Testis (tissue), 2 donors: ENCODE measurements at regions not wholly inside any gene's neighbourhood (a gene's known extent, or its start where the extent isn't known, plus 50 kb on each side); places are given as distances from the start of the nearest gene placed in this dataset.

Experiments used
- DNase-seq: peaks from one replicate; pipeline ENCODE4 v3.0.0-alpha.2; 2019
- H3K27ac ChIP-seq, 2 donors: fragments of 200-600 bp; sonication (generic); one replicate each; pipeline ENCODE4 v1.5.1; 2019
- H3K27me3 ChIP-seq: fragments of 200-600 bp; sonication (generic); one replicate; pipeline ENCODE4 v1.5.1; 2019
- H3K36me3 ChIP-seq: fragments of 200-600 bp; sonication (generic); one replicate; pipeline ENCODE4 v1.5.1; 2017; ENCODE audit warnings: low read depth; ENCODE audit errors: missing control alignments
- H3K4me1 ChIP-seq: fragments of 200-600 bp; sonication (generic); one replicate; pipeline ENCODE4 v1.5.1; 2019
- H3K4me3 ChIP-seq, 2 donors: fragments of 200-600 bp; sonication (generic); one replicate each; pipeline ENCODE4 v1.5.1; 2017 to 2019
- H3K9me3 ChIP-seq: fragments of 200-600 bp; sonication (generic); one replicate; pipeline ENCODE4 v1.5.1; 2017
- CTCF ChIP-seq, 3 experiments: fragments of 450-650 bp in 2 of 3; fragments of 200-600 bp in 1 of 3; sonication (generic) in 1 of 3; IDR thresholded peaks; one replicate each; pipeline ENCODE4 v1.5.1; 2016 to 2019; ENCODE audit warnings: antibody characterized with exemption in 3 of 3, mild to moderate bottlenecking in 2 of 3, moderate library complexity in 1 of 3
- POLR2A ChIP-seq: fragments of 450-650 bp; IDR thresholded peaks from one replicate; pipeline ENCODE4 v1.6.1; 2017; ENCODE audit warnings: antibody characterized with exemption, mild to moderate bottlenecking, moderate library complexity
- WGBS, 2 donors: methylation state at CpG; one replicate each; pipeline ENCODE4 v1.1.5; 2018; 5-methylcytosine and 5-hydroxymethylcytosine counted together
- intact Hi-C: fragments of 100-400 bp; cut with DNase I; formaldehyde crosslinking; loops from one replicate; pipeline ENCODE4 v1.15.1; 2023; ENCODE audit warnings: low total_unique reads

GRCh38 chr15:95609096-95609495 lies 721.4 kb upstream of the NR2F2 start:
- no peak overlapping the region for H3K27ac ChIP-seq
- H3K27me3 ChIP-seq: no peaks in the 10 kb centered on the region
- intact Hi-C loops: no loop called here
- no peaks in the 10 kb centered on the region for H3K4me1 ChIP-seq
- DNase-seq: no peak
- no peak overlapping the region for H3K4me3 ChIP-seq
- TF ChIP-seq POLR2A (no peak), CTCF (IDR thresholded peaks at IDR 0.05) (no peak)
- H3K36me3 ChIP-seq: no peaks in the 10 kb centered on the region
- no peaks in the 10 kb centered on the region for H3K9me3 ChIP-seq
- whole genome bisulfite sequencing, 2 donors: 78 to 87% methylated on average over 3 of the region's 3 CpGs

GRCh38 chr15:95610945-95611344 lies 719.6 kb upstream of the NR2F2 start:
- H3K9me3 ChIP-seq: no peaks in the 10 kb centered on the region
- WGBS, 2 donors: 81 to 83% methylated on average over 2 of the region's 2 CpGs
- H3K36me3 ChIP-seq: no peaks in the 10 kb centered on the region
- H3K4me1 ChIP-seq: no peaks in the 10 kb centered on the region
- DNase-seq: no peak
- H3K4me3 ChIP-seq: no peak overlapping the region
- TF ChIP-seq CTCF (IDR thresholded peaks at IDR 0.05) (no peak), POLR2A (no peak)
- intact Hi-C loops: no loop called here
- H3K27ac ChIP-seq: no peak overlapping the region
- H3K27me3 ChIP-seq: no peaks in the 10 kb centered on the region

- TF ChIP-seq POLR2A (no peak), CTCF (IDR thresholded peaks at IDR 0.05) (no peak)
- no peaks in the 10 kb centered on the region for H3K36me3 ChIP-seq
- no peaks in the 10 kb centered on the region for H3K4me1 ChIP-seq
- no peak overlapping the region for H3K4me3 ChIP-seq
- no peak for DNase-seq
- H3K9me3 ChIP-seq: no peaks in the 10 kb centered on the region
- intact Hi-C loops: no loop called here
- H3K27me3 ChIP-seq: no peaks in the 10 kb centered on the region
- 45 to 46% methylated on average over 3 of the region's 3 CpGs for WGBS, 2 donors
- no peak overlapping the region for H3K27ac ChIP-seq
Measured at GRCh38 chr15:95615436-95615835, 715.1 kb upstream of the NR2F2 start.

- no peak for DNase-seq
- intact Hi-C loops: no loop called here
- no peaks in the 10 kb centered on the region for H3K36me3 ChIP-seq
- no peak overlapping the region for H3K27ac ChIP-seq
- TF ChIP-seq CTCF (IDR thresholded peaks at IDR 0.05): no peak
- TF ChIP-seq POLR2A: no peak
- no peak overlapping the region for H3K4me3 ChIP-seq
- H3K27me3 ChIP-seq: no peaks in the 10 kb centered on the region
- WGBS, 2 donors: 96 to 100% methylated on average over 2 of the region's 2 CpGs
- H3K9me3 ChIP-seq: no peaks in the 10 kb centered on the region
- H3K4me1 ChIP-seq: no peaks in the 10 kb centered on the region
Measured at GRCh38 chr15:95616306-95616705, 714.2 kb upstream of the NR2F2 start.

- intact Hi-C loops: no loop called here
- H3K36me3 ChIP-seq: no peaks in the 10 kb centered on the region
- no peak for DNase-seq
- no peak for TF ChIP-seq CTCF (IDR thresholded peaks at IDR 0.05)
- TF ChIP-seq POLR2A: no peak
- no peaks in the 10 kb centered on the region for H3K9me3 ChIP-seq
- H3K27ac ChIP-seq: no peak overlapping the region
- H3K27me3 ChIP-seq: no peaks in the 10 kb centered on the region
- no peaks in the 10 kb centered on the region for H3K4me1 ChIP-seq
- no peak overlapping the region for H3K4me3 ChIP-seq
- 91 to 94% methylated on average over 1 of the region's 1 CpG for WGBS, 2 donors
Measured at GRCh38 chr15:95620934-95621579, 709.4 kb upstream of the NR2F2 start.
